K562 (cell line): ENCODE measurements at regions not wholly inside any gene's neighbourhood (a gene's known extent, or its start where the extent isn't known, plus 50 kb on each side); places are given as distances from the start of the nearest gene placed in this dataset.

Experiments used
- ATAC-seq: fragments of 200-7000 bp; cut with Tn5 transposase; 3 replicates; pipeline ENCODE4 v1.9.1; 2020; ENCODE audit warnings: moderate library complexity
- BruUV-seq: library from RNA; stranded (reverse); fragments of 400-500 nt; replicated peaks from 2 replicates; lab custom pipeline; 2021; lab: Mats Ljungman, UMichigan
- CTCF ChIA-PET: fragments of 300-600 bp; formaldehyde crosslinking; extraction: SDS; loops from one replicate; lab custom pipeline; 2021; ENCODE audit warnings: low intra/inter-chr PET ratio; lab: Yijun Ruan, JAX
- POLR2A ChIA-PET: fragments of 300-600, 350-650 bp; sonication (Branson Sonifier 250); formaldehyde crosslinking; extraction: SDS; loops from one replicate; lab custom pipeline; 2021; ENCODE audit warnings: antibody characterized with exemption, inconsistent platforms; lab: Yijun Ruan, JAX
- DNase-seq, 4 experiments: peaks; one replicate each; pipeline versions ENCODE4 v3.0.0 to v3.0.0-alpha.2; 2011 to 2018; ENCODE audit warnings: low spot score in 3 of 4, mixed read lengths in 3 of 4; ENCODE audit errors: extremely low read depth in 1 of 4
- FAIRE-seq: peaks from 2 replicates; lab custom pipeline; 2011; peaks lifted over from hg19 to GRCh38; lab: Jason Lieb, UNC
- H2AFZ ChIP-seq: 2 replicates; pipeline ENCODE4 v1.6.0; 2011; ENCODE audit warnings: low read depth, low read length, control low read depth, inconsistent platforms
- H3K27ac ChIP-seq: fragments of 200-600 bp; 3 replicates; pipeline ENCODE4 v1.8.0; 2011; ENCODE audit warnings: low read depth, mild to moderate bottlenecking, control low read depth, inconsistent platforms, low read length, moderate library complexity, mixed read lengths; ENCODE audit errors: extremely low read depth
- H3K27me3 ChIP-seq, 2 experiments: fragments of 300-600 bp in 1 of 2; 2 replicates in 1 of 2; 3 replicates in 1 of 2; pipeline versions ENCODE4 v1.6.0 to v1.8.0; 2011; ENCODE audit warnings: inconsistent platforms in 2 of 2, low read length in 2 of 2, mild to moderate bottlenecking in 1 of 2, mixed read lengths in 1 of 2, moderate library complexity in 1 of 2; ENCODE audit not compliant: control insufficient read depth in 2 of 2, insufficient read depth in 2 of 2
- H3K36me3 ChIP-seq: fragments of 300-600 bp; 3 replicates; pipeline ENCODE4 v1.8.0; 2011; ENCODE audit warnings: mild to moderate bottlenecking, low read length, inconsistent platforms; ENCODE audit not compliant: control insufficient read depth, insufficient read depth
- H3K4me1 ChIP-seq, 2 experiments: fragments of 200-600 bp in 1 of 2; replicated peaks in 1 of 2; 2 replicates in 1 of 2; 3 replicates in 1 of 2; pipeline versions ENCODE4 v1.5.1 to v1.8.0; 2011; ENCODE audit warnings: inconsistent platforms in 2 of 2, low read length in 2 of 2, mild to moderate bottlenecking in 1 of 2, mixed read lengths in 1 of 2, moderate library complexity in 1 of 2; ENCODE audit not compliant: control insufficient read depth in 2 of 2, insufficient read depth in 2 of 2
- H3K4me2 ChIP-seq: 2 replicates; pipeline ENCODE4 v1.6.1; 2011; ENCODE audit warnings: low read length, control low read depth, inconsistent platforms, mixed read lengths; ENCODE audit not compliant: insufficient read depth
- H3K4me3 ChIP-seq: fragments of 200-600 bp; sonication (generic), shearing (Covaris generic); 2 replicates; pipeline ENCODE4 v1.5.1; 2016; ENCODE audit warnings: control low read depth, inconsistent platforms
- H3K79me2 ChIP-seq: fragments of 200-600 bp; 3 replicates; pipeline ENCODE4 v1.8.0; 2011; ENCODE audit warnings: low read length, inconsistent platforms; ENCODE audit not compliant: control insufficient read depth, insufficient read depth
- H3K9ac ChIP-seq, 2 experiments: 2 replicates each; pipeline versions ENCODE4 v1.6.0 to v1.6.1; 2011; ENCODE audit warnings: low read depth in 2 of 2, low read length in 2 of 2, control low read depth in 1 of 2, inconsistent platforms in 1 of 2, mild to moderate bottlenecking in 1 of 2, mixed read lengths in 1 of 2; ENCODE audit not compliant: insufficient read depth in 1 of 2
- H3K9me1 ChIP-seq: one replicate; pipeline ENCODE4 v1.6.0; 2011; ENCODE audit warnings: inconsistent platforms, mild to moderate bottlenecking, low read length, moderate library complexity; ENCODE audit not compliant: control insufficient read depth, insufficient read depth
- H3K9me3 ChIP-seq: replicated peaks from 2 replicates; pipeline ENCODE4 v1.5.1; 2011; ENCODE audit warnings: low read depth, low read length, inconsistent platforms; ENCODE audit not compliant: control insufficient read depth, insufficient read depth
- H4K20me1 ChIP-seq: replicated peaks from 2 replicates; pipeline ENCODE4 v1.6.1; 2011; ENCODE audit warnings: low read length, inconsistent platforms, mixed read lengths; ENCODE audit not compliant: control insufficient read depth, insufficient read depth
- ATF6 ChIP-seq: sonication (generic); formaldehyde crosslinking; IDR thresholded peaks from 2 replicates; pipeline ENCODE4 v1.4.0; 2020; ENCODE audit warnings: mild to moderate bottlenecking, missing genetic modification reagents
- ELF2 ChIP-seq: fragments of 250-450 bp; sonication (Bioruptor Pico); IDR thresholded peaks from 2 replicates; pipeline ENCODE4 v1.5.0; 2021; ENCODE audit warnings: mild to moderate bottlenecking
- EZH2 ChIP-seq: IDR thresholded peaks from 2 replicates; pipeline ENCODE4 v1.6.1; 2012; ENCODE audit warnings: low read depth, mild to moderate bottlenecking, inconsistent platforms, low read length, borderline replicate concordance
- HNRNPH1 ChIP-seq: fragments of 200-400 bp; formaldehyde crosslinking; optimal IDR thresholded peaks from 2 replicates; pipeline ENCODE3; 2017; ENCODE audit warnings: low read depth, mild to moderate bottlenecking, low read length, moderate library complexity
- KHSRP ChIP-seq: fragments of 450-650 bp; IDR thresholded peaks from 2 replicates; pipeline ENCODE4 v1.6.1; 2017
- MEF2A ChIP-seq: IDR thresholded peaks from 2 replicates; pipeline ENCODE4 v1.6.1; 2011; ENCODE audit warnings: low read depth, mild to moderate bottlenecking, low read length, moderate library complexity; ENCODE audit not compliant: control insufficient read depth
- PCBP1 ChIP-seq: fragments of 200-400 bp; formaldehyde crosslinking; IDR thresholded peaks from 2 replicates; pipeline ENCODE4 v1.6.1; 2018; ENCODE audit warnings: mild to moderate bottlenecking, low read depth, low read length; ENCODE audit not compliant: poor library complexity, severe bottlenecking
- SMARCC2 ChIP-seq: fragments of 450-650 bp; IDR thresholded peaks from 2 replicates; pipeline ENCODE4 v1.6.1; 2017; ENCODE audit warnings: antibody characterized with exemption, moderate library complexity, mild to moderate bottlenecking, low read depth
- TEAD4 ChIP-seq, 2 experiments: sonication (generic) in 1 of 2; formaldehyde crosslinking in 1 of 2; IDR thresholded peaks; 2 replicates each; pipeline versions ENCODE4 v1.6.1 to v1.8.0; 2012 to 2022; ENCODE audit warnings: borderline replicate concordance in 1 of 2, inconsistent platforms in 1 of 2, low read length in 1 of 2, mild to moderate bottlenecking in 1 of 2, missing genetic modification reagents in 1 of 2
- THRAP3 ChIP-seq: fragments of 450-650 bp; IDR thresholded peaks from 2 replicates; pipeline ENCODE4 v1.6.1; 2016; ENCODE audit warnings: mild to moderate bottlenecking, inconsistent platforms, borderline replicate concordance
- XRCC3 ChIP-seq: fragments of 450-650 bp; IDR thresholded peaks from 2 replicates; pipeline ENCODE4 v1.6.1; 2017; ENCODE audit warnings: mild to moderate bottlenecking, moderate library complexity
- ZNF24 ChIP-seq: fragments of 450-650 bp; IDR thresholded peaks from 2 replicates; pipeline ENCODE4 v1.6.1; 2016
- ZNF277 ChIP-seq: fragments of 250-450 bp; sonication (Bioruptor Pico); IDR thresholded peaks from 2 replicates; pipeline ENCODE4 v1.8.0; 2022; ENCODE audit warnings: inconsistent platforms, mild to moderate bottlenecking, moderate library complexity, borderline replicate concordance
- ZNF586 ChIP-seq: fragments of 450-650 bp; formaldehyde crosslinking; conservative IDR thresholded peaks from 2 replicates; pipeline ENCODE4 v1.4.0; 2020; ENCODE audit warnings: mild to moderate bottlenecking, moderate library complexity
- WGBS: fragments of 100-300 bp; shearing (Covaris generic); methylation state at CpG from one replicate; pipeline ENCODE4 v1.1.6; 2016; ENCODE audit warnings: low coverage, mixed read lengths; ENCODE audit not compliant: insufficient coverage; ENCODE audit errors: missing lambda C conversion rate; 5-methylcytosine and 5-hydroxymethylcytosine counted together
- in situ Hi-C: fragments of 300-500 bp; cut with MboI; formaldehyde crosslinking; loops from 4 replicates; pipeline ENCODE4 v1.15.0; 2018; ENCODE audit warnings: inconsistent platforms, mixed read lengths
- intact Hi-C: fragments of 100-400 bp; cut with micrococcal nuclease; formaldehyde crosslinking; loops from 2 replicates; pipeline ENCODE4 v1.14.2; 2022
- TF ChIP-seq, protein P1 (sequence below): fragments of 450-650 bp; IDR thresholded peaks from 2 replicates; pipeline ENCODE4 v1.6.1; 2018; ENCODE audit warnings: mild to moderate bottlenecking, low read depth; ENCODE audit not compliant: partially characterized antibody
- TF ChIP-seq, protein P2 (sequence below): IDR thresholded peaks from 2 replicates; pipeline ENCODE4 v1.6.1; 2012; ENCODE audit warnings: low read depth, low read length, improper control_type of control experiment, borderline replicate concordance

DNA sequence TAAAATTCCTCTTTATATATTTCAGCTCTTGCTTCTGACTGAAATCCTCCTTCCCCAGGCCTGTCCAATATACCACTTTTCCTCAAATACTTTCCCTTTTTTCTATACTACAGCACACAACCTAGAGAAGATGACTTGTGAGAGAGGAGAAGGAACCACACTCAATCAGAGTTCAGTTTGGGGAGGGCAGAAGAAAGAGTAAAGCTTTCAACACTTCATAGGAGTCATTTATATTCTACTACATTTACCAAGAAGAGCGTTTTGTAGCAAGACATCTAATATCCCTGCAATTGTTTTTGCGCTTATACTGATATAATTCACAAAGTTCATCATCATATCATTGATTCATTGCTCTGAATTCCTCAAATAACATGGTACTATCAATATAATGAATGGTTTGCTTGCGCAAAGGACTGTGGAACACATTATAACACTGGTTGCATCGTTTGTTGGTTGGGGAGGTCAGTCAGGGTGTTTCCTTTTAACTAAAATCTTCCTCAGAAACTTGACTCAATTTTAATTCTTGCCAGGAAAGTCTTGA, 792.5 kb upstream of the CELF2 start:
- ATAC-seq (no peak), FAIRE-seq (no peak), DNase-seq (no peak)
- in situ Hi-C loops: no loop called here
- H3K4me2 ChIP-seq: no peak overlapping the region
- H3K79me2 ChIP-seq: no peaks in the 10 kb centered on the region
- H3K9ac ChIP-seq: no peak overlapping the region
- CTCF ChIA-PET: no interaction called here
- no peaks in the 10 kb centered on the region for H3K36me3 ChIP-seq
- H3K9me1 ChIP-seq: no peaks in the 10 kb centered on the region
- no peaks in the 10 kb centered on the region for H3K4me1 ChIP-seq
- no peak overlapping the region for H2AFZ ChIP-seq
- H3K9me3 ChIP-seq: 0 out of 2 replicates have a peak, but pooled peaks cover 4% of the 10 kb centered on the region
- H4K20me1 ChIP-seq: no peaks in the 10 kb centered on the region
- intact Hi-C loops: no loop called here
- no peak overlapping the region for H3K4me3 ChIP-seq
- no TSS peak for BruUV-seq
- POLR2A ChIA-PET: no interaction called here
- no peak overlapping the region for H3K27ac ChIP-seq
- H3K27me3 ChIP-seq: no peaks in the 10 kb centered on the region
- 2% methylated on average over 4 of the region's 4 CpGs for WGBS
- TF ChIP-seq SMARCC2 (no peak), PCBP1 (no peak), ZNF277 (CRISPR knock-in tag) (no peak), HNRNPH1 (no peak), XRCC3 (no peak), EZH2 (no peak), ELF2 (no peak), TEAD4 (IDR thresholded peaks at IDR 0.05; ENCODE audit: low read length) (no peak), TEAD4 (CRISPR knock-in tag; IDR thresholded peaks at IDR 0.05; ENCODE audit: borderline replicate concordance) (no peak), ZNF24 (no peak), THRAP3 (no peak), KHSRP (no peak), ZNF586 (CRISPR knock-in tag) (no peak), MEF2A (no peak), ATF6 (CRISPR knock-in tag) (no peak)
- TF ChIP-seq, protein P1, sequence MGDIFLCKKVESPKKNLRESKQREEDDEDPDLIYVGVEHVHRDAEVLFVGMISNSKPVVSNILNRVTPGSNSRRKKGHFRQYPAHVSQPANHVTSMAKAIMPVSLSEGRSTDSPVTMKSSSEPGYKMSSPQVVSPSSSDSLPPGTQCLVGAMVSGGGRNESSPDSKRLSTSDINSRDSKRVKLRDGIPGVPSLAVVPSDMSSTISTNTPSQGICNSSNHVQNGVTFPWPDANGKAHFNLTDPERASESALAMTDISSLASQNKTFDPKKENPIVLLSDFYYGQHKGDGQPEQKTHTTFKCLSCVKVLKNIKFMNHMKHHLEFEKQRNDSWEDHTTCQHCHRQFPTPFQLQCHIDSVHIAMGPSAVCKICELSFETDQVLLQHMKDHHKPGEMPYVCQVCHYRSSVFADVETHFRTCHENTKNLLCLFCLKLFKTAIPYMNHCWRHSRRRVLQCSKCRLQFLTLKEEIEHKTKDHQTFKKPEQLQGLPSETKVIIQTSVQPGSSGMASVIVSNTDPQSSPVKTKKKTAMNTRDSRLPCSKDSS: no peak
- TF ChIP-seq, protein P2, sequence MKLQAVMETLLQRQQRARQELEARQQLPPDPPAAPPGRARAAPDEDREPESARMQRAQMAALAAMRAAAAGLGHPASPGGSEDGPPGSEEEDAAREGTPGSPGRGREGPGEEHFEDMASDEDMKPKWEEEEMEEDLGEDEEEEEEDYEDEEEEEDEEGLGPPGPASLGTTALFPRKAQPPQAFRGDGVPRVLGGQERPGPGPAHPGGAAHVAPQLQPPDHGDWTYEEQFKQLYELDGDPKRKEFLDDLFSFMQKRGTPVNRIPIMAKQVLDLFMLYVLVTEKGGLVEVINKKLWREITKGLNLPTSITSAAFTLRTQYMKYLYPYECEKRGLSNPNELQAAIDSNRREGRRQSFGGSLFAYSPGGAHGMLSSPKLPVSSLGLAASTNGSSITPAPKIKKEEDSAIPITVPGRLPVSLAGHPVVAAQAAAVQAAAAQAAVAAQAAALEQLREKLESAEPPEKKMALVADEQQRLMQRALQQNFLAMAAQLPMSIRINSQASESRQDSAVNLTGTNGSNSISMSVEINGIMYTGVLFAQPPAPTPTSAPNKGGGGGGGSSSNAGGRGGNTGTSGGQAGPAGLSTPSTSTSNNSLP: no peak
